ENCODE measurements at regions not wholly inside any gene's neighbourhood (a gene's known extent, or its start where the extent isn't known, plus 50 kb on each side); places are given as distances from the start of the nearest gene placed in this dataset.

DNA sequence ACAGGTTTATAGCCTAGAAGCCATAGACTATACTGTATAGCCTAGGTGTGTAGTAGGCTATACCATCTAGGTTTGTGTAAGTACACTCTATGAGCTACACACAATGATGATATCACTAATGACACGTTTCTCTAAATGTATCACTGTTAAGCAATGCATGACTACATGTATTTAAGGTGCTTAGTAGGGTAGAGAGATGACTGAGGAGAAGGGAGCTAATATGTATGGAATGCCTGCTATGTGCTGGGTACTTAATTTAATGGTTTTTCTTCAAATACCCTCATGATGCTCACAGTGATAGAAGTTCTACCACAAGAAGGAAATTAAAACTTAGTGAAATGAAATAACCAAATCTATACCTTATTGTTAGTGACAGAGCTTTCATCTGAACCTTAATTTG is 1785.5 kb downstream of the EFNA5 start:
- POLR2A ChIA-PET = no interaction called here
- no peak for DNase-seq
- no peak overlapping the region for H3K4me2 ChIP-seq

DNA sequence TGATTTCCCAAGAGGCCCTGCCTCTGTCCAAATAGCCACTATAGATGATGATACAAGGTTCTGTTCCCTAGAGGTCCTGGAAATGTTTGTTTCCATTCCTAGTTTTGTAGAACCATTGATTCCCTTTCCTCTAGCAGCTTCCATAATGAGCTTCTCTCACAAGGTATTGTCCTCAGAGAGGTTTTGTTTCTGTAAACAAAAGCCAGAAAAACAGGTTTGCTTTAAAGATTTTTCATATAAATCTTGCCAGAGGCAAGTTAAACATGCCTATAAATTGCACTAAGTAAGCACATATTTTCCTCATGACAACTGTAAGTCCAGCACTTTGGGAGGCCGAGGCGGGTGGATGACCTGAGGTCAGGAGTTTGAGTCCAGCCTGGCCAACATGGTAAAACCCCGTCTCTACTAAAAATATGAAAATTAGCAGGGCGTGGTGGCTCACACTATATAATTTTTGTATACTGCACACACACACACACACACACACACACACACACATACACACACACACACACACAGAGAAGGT is 1787.7 kb downstream of the EFNA5 start:
- no peaks in the 10 kb centered on the region for H3K36me3 ChIP-seq (replicated peaks in 1 of 2; ENCODE audit: control insufficient read depth in 1 of 2, insufficient read depth in 2 of 2, low read length in 1 of 2)
- DNase-seq = no peak
- H3K4me3 ChIP-seq (ENCODE audit: low read depth in 2 of 2, low read length in 1 of 2) = no peak overlapping the region
- POLR2A ChIA-PET = no interaction called here
- 79% methylated on average over 4 of the region's 4 CpGs for WGBS (ENCODE audit: low lambda C conversion rate)
- H3K27me3 ChIP-seq (ENCODE audit: insufficient read depth) = no peaks in the 10 kb centered on the region
- H3K4me1 ChIP-seq (ENCODE audit: control insufficient read depth in 1 of 2, insufficient read depth in 2 of 2, low read depth in 1 of 2, low read length in 1 of 2) = no peaks in the 10 kb centered on the region; a peak in 1 of 4 replicates
- TF ChIP-seq TEAD4 (IDR thresholded peaks at IDR 0.05; ENCODE audit: borderline replicate concordance, insufficient read depth) (no peak), FOXM1 (IDR thresholded peaks at IDR 0.05; ENCODE audit: low read depth) (no peak), MEF2A (IDR thresholded peaks at IDR 0.05; ENCODE audit: borderline replicate concordance, low read depth) (no peak), CHD2 (IDR thresholded peaks at IDR 0.05; ENCODE audit: low read length, partially characterized antibody) (no peak), ELF1 (IDR thresholded peaks at IDR 0.05) (no peak), RXRA (IDR thresholded peaks at IDR 0.05; ENCODE audit: borderline replicate concordance, low read depth) (no peak), JUND (IDR thresholded peaks at IDR 0.05) (no peak)
- TF ChIP-seq, protein P1, sequence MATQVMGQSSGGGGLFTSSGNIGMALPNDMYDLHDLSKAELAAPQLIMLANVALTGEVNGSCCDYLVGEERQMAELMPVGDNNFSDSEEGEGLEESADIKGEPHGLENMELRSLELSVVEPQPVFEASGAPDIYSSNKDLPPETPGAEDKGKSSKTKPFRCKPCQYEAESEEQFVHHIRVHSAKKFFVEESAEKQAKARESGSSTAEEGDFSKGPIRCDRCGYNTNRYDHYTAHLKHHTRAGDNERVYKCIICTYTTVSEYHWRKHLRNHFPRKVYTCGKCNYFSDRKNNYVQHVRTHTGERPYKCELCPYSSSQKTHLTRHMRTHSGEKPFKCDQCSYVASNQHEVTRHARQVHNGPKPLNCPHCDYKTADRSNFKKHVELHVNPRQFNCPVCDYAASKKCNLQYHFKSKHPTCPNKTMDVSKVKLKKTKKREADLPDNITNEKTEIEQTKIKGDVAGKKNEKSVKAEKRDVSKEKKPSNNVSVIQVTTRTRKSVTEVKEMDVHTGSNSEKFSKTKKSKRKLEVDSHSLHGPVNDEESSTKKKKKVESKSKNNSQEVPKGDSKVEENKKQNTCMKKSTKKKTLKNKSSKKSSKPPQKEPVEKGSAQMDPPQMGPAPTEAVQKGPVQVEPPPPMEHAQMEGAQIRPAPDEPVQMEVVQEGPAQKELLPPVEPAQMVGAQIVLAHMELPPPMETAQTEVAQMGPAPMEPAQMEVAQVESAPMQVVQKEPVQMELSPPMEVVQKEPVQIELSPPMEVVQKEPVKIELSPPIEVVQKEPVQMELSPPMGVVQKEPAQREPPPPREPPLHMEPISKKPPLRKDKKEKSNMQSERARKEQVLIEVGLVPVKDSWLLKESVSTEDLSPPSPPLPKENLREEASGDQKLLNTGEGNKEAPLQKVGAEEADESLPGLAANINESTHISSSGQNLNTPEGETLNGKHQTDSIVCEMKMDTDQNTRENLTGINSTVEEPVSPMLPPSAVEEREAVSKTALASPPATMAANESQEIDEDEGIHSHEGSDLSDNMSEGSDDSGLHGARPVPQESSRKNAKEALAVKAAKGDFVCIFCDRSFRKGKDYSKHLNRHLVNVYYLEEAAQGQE (IDR thresholded peaks at IDR 0.05; ENCODE audit: low read depth, low read length) = no peak
- TF ChIP-seq, protein P2, sequence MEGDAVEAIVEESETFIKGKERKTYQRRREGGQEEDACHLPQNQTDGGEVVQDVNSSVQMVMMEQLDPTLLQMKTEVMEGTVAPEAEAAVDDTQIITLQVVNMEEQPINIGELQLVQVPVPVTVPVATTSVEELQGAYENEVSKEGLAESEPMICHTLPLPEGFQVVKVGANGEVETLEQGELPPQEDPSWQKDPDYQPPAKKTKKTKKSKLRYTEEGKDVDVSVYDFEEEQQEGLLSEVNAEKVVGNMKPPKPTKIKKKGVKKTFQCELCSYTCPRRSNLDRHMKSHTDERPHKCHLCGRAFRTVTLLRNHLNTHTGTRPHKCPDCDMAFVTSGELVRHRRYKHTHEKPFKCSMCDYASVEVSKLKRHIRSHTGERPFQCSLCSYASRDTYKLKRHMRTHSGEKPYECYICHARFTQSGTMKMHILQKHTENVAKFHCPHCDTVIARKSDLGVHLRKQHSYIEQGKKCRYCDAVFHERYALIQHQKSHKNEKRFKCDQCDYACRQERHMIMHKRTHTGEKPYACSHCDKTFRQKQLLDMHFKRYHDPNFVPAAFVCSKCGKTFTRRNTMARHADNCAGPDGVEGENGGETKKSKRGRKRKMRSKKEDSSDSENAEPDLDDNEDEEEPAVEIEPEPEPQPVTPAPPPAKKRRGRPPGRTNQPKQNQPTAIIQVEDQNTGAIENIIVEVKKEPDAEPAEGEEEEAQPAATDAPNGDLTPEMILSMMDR (IDR thresholded peaks at IDR 0.05) = no peak
- H3K4me2 ChIP-seq = no peak overlapping the region
- H3F3A ChIP-seq (replicated peaks; ENCODE audit: insufficient read depth) = no peaks in the 10 kb centered on the region
- no peak overlapping the region for H3K9ac ChIP-seq
- H4K20me1 ChIP-seq (ENCODE audit: insufficient read depth) = no peaks in the 10 kb centered on the region
- H3K9me2 ChIP-seq = no peaks in the 10 kb centered on the region
- CTCF ChIA-PET = interaction anchor here (0.7 kb wide), 1 partner anchor 61 kb away, joined by 3 read pairs; no protein-coding TSS in a partner anchor
- no peak overlapping the region for H3K27ac ChIP-seq (ENCODE audit: low read depth in 2 of 2, low read length in 1 of 2)
- no peaks in the 10 kb centered on the region for H3K9me3 ChIP-seq
- H2AFZ ChIP-seq (ENCODE audit: low read depth) = no peak overlapping the region
- H3K79me2 ChIP-seq (ENCODE audit: insufficient read depth) = no peaks in the 10 kb centered on the region

More for the DNA sequence above, 1785.5 kb downstream of the EFNA5 start:
- WGBS (ENCODE audit: low lambda C conversion rate) = 29% methylated on average over 1 of the region's 1 CpG
- Histone ChIP-seq H3K79me2 (ENCODE audit: insufficient read depth) (no peaks in the 10 kb centered on the region), H3F3A (replicated peaks; ENCODE audit: insufficient read depth) (no peaks in the 10 kb centered on the region), H3K4me1 (ENCODE audit: control insufficient read depth in 1 of 2, insufficient read depth in 2 of 2, low read depth in 1 of 2, low read length in 1 of 2) (no peaks in the 10 kb centered on the region), H3K4me3 (ENCODE audit: low read depth in 2 of 2, low read length in 1 of 2) (no peak overlapping the region), H3K9ac (no peak overlapping the region), H4K20me1 (ENCODE audit: insufficient read depth) (no peaks in the 10 kb centered on the region), H3K9me3 (no peaks in the 10 kb centered on the region), H3K9me2 (no peaks in the 10 kb centered on the region; the same call in 1 of the 2 replicates), H2AFZ (ENCODE audit: low read depth) (no peak overlapping the region), H3K27ac (ENCODE audit: low read depth in 2 of 2, low read length in 1 of 2) (no peak overlapping the region), H3K27me3 (ENCODE audit: insufficient read depth) (no peaks in the 10 kb centered on the region), H3K36me3 (replicated peaks in 1 of 2; ENCODE audit: control insufficient read depth in 1 of 2, insufficient read depth in 2 of 2, low read length in 1 of 2) (no peaks in the 10 kb centered on the region)
- TF ChIP-seq, protein P3, sequence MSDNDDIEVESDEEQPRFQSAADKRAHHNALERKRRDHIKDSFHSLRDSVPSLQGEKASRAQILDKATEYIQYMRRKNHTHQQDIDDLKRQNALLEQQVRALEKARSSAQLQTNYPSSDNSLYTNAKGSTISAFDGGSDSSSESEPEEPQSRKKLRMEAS (IDR thresholded peaks at IDR 0.05; ENCODE audit: low read depth) = no peak
- no peak for TF ChIP-seq EZH2phosphoT487 (IDR thresholded peaks at IDR 0.05; ENCODE audit: borderline replicate concordance, low read depth)
- TF ChIP-seq, protein P4, sequence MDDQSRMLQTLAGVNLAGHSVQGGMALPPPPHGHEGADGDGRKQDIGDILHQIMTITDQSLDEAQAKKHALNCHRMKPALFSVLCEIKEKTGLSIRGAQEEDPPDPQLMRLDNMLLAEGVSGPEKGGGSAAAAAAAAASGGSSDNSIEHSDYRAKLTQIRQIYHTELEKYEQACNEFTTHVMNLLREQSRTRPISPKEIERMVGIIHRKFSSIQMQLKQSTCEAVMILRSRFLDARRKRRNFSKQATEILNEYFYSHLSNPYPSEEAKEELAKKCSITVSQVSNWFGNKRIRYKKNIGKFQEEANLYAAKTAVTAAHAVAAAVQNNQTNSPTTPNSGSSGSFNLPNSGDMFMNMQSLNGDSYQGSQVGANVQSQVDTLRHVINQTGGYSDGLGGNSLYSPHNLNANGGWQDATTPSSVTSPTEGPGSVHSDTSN (IDR thresholded peaks at IDR 0.05) = no peak
- CTCF ChIA-PET = no interaction called here
